ENCODE measurements at regions not wholly inside any gene's neighbourhood (a gene's known extent, or its start where the extent isn't known, plus 50 kb on each side); places are given as distances from the start of the nearest gene placed in this dataset.
"Not testable (repeated sequence)": the region's sequence is repeated elsewhere in the genome, so short reads cannot be mapped to it uniquely, and the experiment has no call there.

DNA sequence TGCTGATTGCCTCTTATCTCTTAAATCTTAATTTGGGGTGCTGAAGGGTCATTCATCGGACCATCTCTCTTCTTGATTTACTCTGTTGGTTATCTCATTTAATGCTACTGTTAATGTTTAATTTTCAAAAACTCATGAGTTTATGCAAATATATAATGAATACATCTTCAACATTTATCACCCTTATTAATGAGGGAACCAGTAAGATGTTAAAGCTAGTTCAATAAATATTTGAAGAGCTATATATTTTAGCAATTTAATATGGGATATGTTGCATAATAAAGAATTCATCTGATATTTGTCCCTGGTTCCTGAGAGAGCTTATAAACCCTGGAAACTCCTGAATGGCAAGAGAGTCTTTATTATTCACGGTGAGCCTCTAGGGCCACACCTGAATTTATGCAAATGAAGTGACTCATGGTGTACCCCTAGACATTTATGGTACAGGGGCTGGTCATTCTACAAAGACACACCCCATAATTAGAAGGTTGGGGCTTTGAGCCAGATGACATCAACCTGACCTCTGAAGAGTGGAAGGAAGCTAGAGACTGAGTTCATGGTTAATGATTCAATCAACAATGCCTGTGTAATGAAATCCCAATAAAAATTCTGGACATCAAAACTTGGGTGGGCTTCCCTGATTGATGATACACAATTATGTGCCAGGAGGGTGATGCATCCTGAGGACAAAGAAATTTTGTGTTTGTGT, 339.5 kb upstream of the ZNF608 start:
- no CpG with 5 or more reads among the region's 2 CpGs for WGBS (ENCODE audit: extremely low coverage, insufficient coverage, insufficient read length)
- Histone ChIP-seq H4K8ac (ENCODE audit: low read depth, low read length) (no peak overlapping the region), H3K9me3 (ENCODE audit: insufficient read depth, low read depth, low read length) (peaks cover 5% of the 10 kb centered on the region), H3K4me1 (ENCODE audit: control insufficient read depth in 1 of 2, insufficient read depth in 2 of 2, low read length in 2 of 2) (no peaks in the 10 kb centered on the region), H3K14ac (ENCODE audit: low read length) (no peak overlapping the region), H3K79me1 (ENCODE audit: low read length) (peaks cover 3% of the 10 kb centered on the region), H3K27ac (ENCODE audit: low read depth, low read length) (no peak overlapping the region), H3K79me2 (ENCODE audit: control insufficient read depth, insufficient read depth, low read length, poor library complexity) (no peaks in the 10 kb centered on the region), H4K12ac (ENCODE audit: low read depth, low read length) (no peak overlapping the region), H2BK120ac (ENCODE audit: insufficient read depth, low read length, poor library complexity) (no peak overlapping the region), H3K4ac (ENCODE audit: low read depth, low read length) (no peak overlapping the region), H2BK5ac (ENCODE audit: low read depth, low read length, poor library complexity) (no peak overlapping the region), H3K36me3 (ENCODE audit: control insufficient read depth in 1 of 2, insufficient read depth in 2 of 2, low read length in 2 of 2) (no peaks in the 10 kb centered on the region), H2AK5ac (ENCODE audit: low read length) (no peak overlapping the region), H4K91ac (ENCODE audit: low read depth, low read length) (no peak overlapping the region), H3K18ac (ENCODE audit: low read length) (no peak overlapping the region), H3K23ac (ENCODE audit: low read length) (no peak overlapping the region), H3K27me3 (ENCODE audit: insufficient read depth, low read length) (no peaks in the 10 kb centered on the region), H3K9ac (ENCODE audit: low read length) (no peak overlapping the region), H3K4me3 (ENCODE audit: low read depth, low read length) (no peak overlapping the region), H3K4me2 (ENCODE audit: low read length) (no peak overlapping the region), H2BK12ac (ENCODE audit: low read length) (no peak overlapping the region), H2AFZ (ENCODE audit: insufficient read depth, low read length, poor library complexity) (no peak overlapping the region)
- no peak for DNase-seq

DNA sequence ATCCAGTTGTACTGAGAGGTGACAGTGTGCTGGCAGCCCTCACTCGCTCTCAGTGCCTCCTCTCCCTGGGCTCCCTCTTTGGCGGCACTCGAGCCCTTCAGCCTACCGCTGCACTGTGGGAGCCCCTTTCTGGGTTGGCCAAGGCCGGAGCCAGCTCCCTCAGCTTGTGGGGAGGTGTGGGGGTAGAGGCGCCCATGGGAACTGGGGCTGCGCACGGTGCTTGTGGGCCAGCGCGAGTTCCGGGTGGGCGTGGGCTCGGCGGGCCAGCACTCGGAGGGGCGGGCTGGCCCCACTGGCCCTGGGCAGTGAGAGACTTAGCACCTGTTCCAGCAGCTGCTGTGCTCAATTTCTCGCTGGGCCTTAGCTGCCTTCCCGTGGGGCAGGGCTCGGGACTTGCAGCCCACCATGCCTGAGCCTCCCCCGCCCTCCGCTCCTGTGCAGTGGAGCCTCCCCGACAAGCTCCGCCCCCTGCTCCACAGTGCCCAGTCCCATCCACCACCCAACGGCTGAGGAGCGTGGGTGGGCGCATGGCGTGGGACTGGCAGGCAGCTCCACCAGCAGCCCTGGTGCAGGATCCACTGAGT, 342.2 kb upstream of the ZNF608 start:
- DNase-seq, result no peak
- H3K4me1 ChIP-seq (ENCODE audit: control insufficient read depth in 1 of 2, insufficient read depth in 2 of 2, low read length in 2 of 2), result no peaks in the 10 kb centered on the region
- no peak overlapping the region for H3K4me3 ChIP-seq (ENCODE audit: low read depth, low read length)
- peak overlapping the region; percentile 76 for H4K91ac ChIP-seq (ENCODE audit: low read depth, low read length)
- H2BK5ac ChIP-seq (ENCODE audit: low read depth, low read length, poor library complexity), result peak overlapping the region; percentile 32
- H2BK12ac ChIP-seq (ENCODE audit: low read length), result peak overlapping the region; percentile 80
- H4K12ac ChIP-seq (ENCODE audit: low read depth, low read length), result no peak overlapping the region
- H2BK120ac ChIP-seq (ENCODE audit: insufficient read depth, low read length, poor library complexity), result no peak overlapping the region
- WGBS (ENCODE audit: extremely low coverage, insufficient coverage, insufficient read length), result no CpG with 5 or more reads among the region's 27 CpGs
- no peak overlapping the region for H3K4me2 ChIP-seq (ENCODE audit: low read length)
- no peak overlapping the region for H3K23ac ChIP-seq (ENCODE audit: low read length)
- H3K9ac ChIP-seq (ENCODE audit: low read length), result no peak overlapping the region
- no peaks in the 10 kb centered on the region for H3K36me3 ChIP-seq (ENCODE audit: control insufficient read depth in 1 of 2, insufficient read depth in 2 of 2, low read length in 2 of 2)
- H4K8ac ChIP-seq (ENCODE audit: low read depth, low read length), result no peak overlapping the region
- H3K9me3 ChIP-seq (ENCODE audit: insufficient read depth, low read depth, low read length), result peaks cover 5% of the 10 kb centered on the region
- H3K79me1 ChIP-seq (ENCODE audit: low read length), result peaks cover 3% of the 10 kb centered on the region
- H3K4ac ChIP-seq (ENCODE audit: low read depth, low read length), result no peak overlapping the region
- H3K27ac ChIP-seq (ENCODE audit: low read depth, low read length), result no peak overlapping the region
- H3K27me3 ChIP-seq (ENCODE audit: insufficient read depth, low read length), result no peaks in the 10 kb centered on the region
- peak overlapping the region; percentile 74 for H2AK5ac ChIP-seq (ENCODE audit: low read length)
- no peaks in the 10 kb centered on the region for H3K79me2 ChIP-seq (ENCODE audit: control insufficient read depth, insufficient read depth, low read length, poor library complexity)
- peak overlapping the region; percentile 59 for H3K14ac ChIP-seq (ENCODE audit: low read length)
- peak overlapping the region; percentile 63 for H3K18ac ChIP-seq (ENCODE audit: low read length)
- no peak overlapping the region for H2AFZ ChIP-seq (ENCODE audit: insufficient read depth, low read length, poor library complexity)

DNA sequence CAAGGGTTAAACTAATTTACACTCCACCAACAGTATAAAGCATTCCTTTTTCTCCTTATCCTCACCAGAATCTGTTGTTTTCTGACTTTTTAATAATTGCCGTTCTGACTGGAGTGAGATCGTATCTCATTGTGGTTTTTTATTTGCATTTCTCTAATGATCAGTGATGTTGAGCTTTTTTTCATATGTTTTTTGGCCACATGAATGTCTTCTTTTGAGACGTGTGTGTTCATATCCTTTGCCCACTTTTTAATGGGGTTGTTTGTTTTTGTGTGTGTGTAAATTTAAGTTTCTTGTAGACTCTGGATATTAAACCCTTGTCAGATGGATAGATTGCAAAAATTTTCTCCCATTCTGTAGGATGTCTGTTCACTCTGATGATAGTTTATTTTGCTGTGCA, 345.7 kb upstream of the ZNF608 start:
- not testable (repeated sequence) for DNase-seq; H3K79me1 ChIP-seq (ENCODE audit: low read length)
- WGBS (ENCODE audit: extremely low coverage, insufficient coverage, insufficient read length), result no CpG with 5 or more reads among the region's 3 CpGs

DNA sequence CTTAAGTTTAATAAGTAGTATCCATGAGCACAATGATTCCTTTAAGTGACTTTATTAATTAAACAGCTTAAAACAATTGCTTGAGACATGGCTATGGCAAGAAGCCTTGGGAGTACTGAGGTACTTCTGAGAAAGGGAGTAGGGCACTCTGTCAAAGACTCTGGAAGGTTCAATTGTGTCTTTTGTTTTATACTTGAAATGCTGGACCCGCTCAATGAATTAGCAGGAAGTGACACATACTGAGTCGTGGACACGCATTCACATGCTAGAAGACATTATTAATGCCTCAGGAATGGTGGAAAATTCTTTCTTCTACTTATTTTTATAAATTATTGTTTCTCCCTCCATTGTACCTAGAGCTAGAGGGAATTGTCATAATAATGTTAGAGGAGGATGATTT, 347.3 kb upstream of the ZNF608 start:
- no peak for DNase-seq

More for the DNA sequence above, 345.7 kb upstream of the ZNF608 start:
- not testable (repeated sequence) for H2AFZ ChIP-seq (ENCODE audit: insufficient read depth, low read length, poor library complexity); H2BK5ac ChIP-seq (ENCODE audit: low read depth, low read length, poor library complexity); H3K18ac ChIP-seq (ENCODE audit: low read length); H3K4me1 ChIP-seq (ENCODE audit: control insufficient read depth in 1 of 2, insufficient read depth in 2 of 2, low read length in 2 of 2); H3K27ac ChIP-seq (ENCODE audit: low read depth, low read length); H3K36me3 ChIP-seq (ENCODE audit: control insufficient read depth in 1 of 2, insufficient read depth in 2 of 2, low read length in 2 of 2); H4K91ac ChIP-seq (ENCODE audit: low read depth, low read length); H3K14ac ChIP-seq (ENCODE audit: low read length); H3K9me3 ChIP-seq (ENCODE audit: insufficient read depth, low read depth, low read length); H3K4me2 ChIP-seq (ENCODE audit: low read length); H3K4me3 ChIP-seq (ENCODE audit: low read depth, low read length); H3K79me2 ChIP-seq (ENCODE audit: control insufficient read depth, insufficient read depth, low read length, poor library complexity); H3K4ac ChIP-seq (ENCODE audit: low read depth, low read length); H4K8ac ChIP-seq (ENCODE audit: low read depth, low read length); H3K27me3 ChIP-seq (ENCODE audit: insufficient read depth, low read length); H2AK5ac ChIP-seq (ENCODE audit: low read length); H2BK120ac ChIP-seq (ENCODE audit: insufficient read depth, low read length, poor library complexity); H3K23ac ChIP-seq (ENCODE audit: low read length); H4K12ac ChIP-seq (ENCODE audit: low read depth, low read length); H2BK12ac ChIP-seq (ENCODE audit: low read length); H3K9ac ChIP-seq (ENCODE audit: low read length)

More for the DNA sequence above, 347.3 kb upstream of the ZNF608 start:
- peaks cover 1% of the 10 kb centered on the region for H3K9me3 ChIP-seq (ENCODE audit: insufficient read depth, low read depth, low read length)
- H3K79me2 ChIP-seq (ENCODE audit: control insufficient read depth, insufficient read depth, low read length, poor library complexity), result no peaks in the 10 kb centered on the region
- no peak overlapping the region for H2AFZ ChIP-seq (ENCODE audit: insufficient read depth, low read length, poor library complexity)
- WGBS (ENCODE audit: extremely low coverage, insufficient coverage, insufficient read length), result no CpG with 5 or more reads among the region's 3 CpGs
- no peak overlapping the region for H3K27ac ChIP-seq (ENCODE audit: low read depth, low read length)
- no peaks in the 10 kb centered on the region for H3K27me3 ChIP-seq (ENCODE audit: insufficient read depth, low read length)
- H4K91ac ChIP-seq (ENCODE audit: low read depth, low read length), result no peak overlapping the region
- H2BK12ac ChIP-seq (ENCODE audit: low read length), result no peak overlapping the region
- H3K14ac ChIP-seq (ENCODE audit: low read length), result no peak overlapping the region
- H3K4me3 ChIP-seq (ENCODE audit: low read depth, low read length), result no peak overlapping the region
- H2BK120ac ChIP-seq (ENCODE audit: insufficient read depth, low read length, poor library complexity), result no peak overlapping the region
- H4K8ac ChIP-seq (ENCODE audit: low read depth, low read length), result no peak overlapping the region
- H4K12ac ChIP-seq (ENCODE audit: low read depth, low read length), result no peak overlapping the region
- no peak overlapping the region for H3K4me2 ChIP-seq (ENCODE audit: low read length)
- H3K79me1 ChIP-seq (ENCODE audit: low read length), result no peaks in the 10 kb centered on the region
- H3K23ac ChIP-seq (ENCODE audit: low read length), result no peak overlapping the region
- no peaks in the 10 kb centered on the region for H3K4me1 ChIP-seq (ENCODE audit: control insufficient read depth in 1 of 2, insufficient read depth in 2 of 2, low read length in 2 of 2)
- H3K4ac ChIP-seq (ENCODE audit: low read depth, low read length), result no peak overlapping the region
- H3K36me3 ChIP-seq (ENCODE audit: control insufficient read depth in 1 of 2, insufficient read depth in 2 of 2, low read length in 2 of 2), result no peaks in the 10 kb centered on the region
- no peak overlapping the region for H3K9ac ChIP-seq (ENCODE audit: low read length)
- no peak overlapping the region for H2BK5ac ChIP-seq (ENCODE audit: low read depth, low read length, poor library complexity)
- no peak overlapping the region for H3K18ac ChIP-seq (ENCODE audit: low read length)
- H2AK5ac ChIP-seq (ENCODE audit: low read length), result no peak overlapping the region
